HG03045 (cell line): ENCODE measurements at regions not wholly inside any gene's neighbourhood (a gene's known extent, or its start where the extent isn't known, plus 50 kb on each side); places are given as distances from the start of the nearest gene placed in this dataset.

Experiments
- ATAC-seq: cut with Tn5 transposase; IDR thresholded peaks from one replicate; pipeline ENCODE4 v1.9.1; 2021; ENCODE audit warnings: mild to moderate bottlenecking, moderate library complexity; ENCODE audit not compliant: unreplicated experiment

GRCh38 chr1:168913711-168914463 lies 184.9 kb upstream of the DPT start:
- ATAC-seq = no peak

GRCh38 chr1:168917309-168917708 lies 188.3 kb upstream of the DPT start:
- ATAC-seq = no peak

GRCh38 chr1:168917796-168918195 lies 188.7 kb upstream of the ATP1B1 start:
- ATAC-seq = no peak

- no peak for ATAC-seq
These were observed 187.4 kb upstream of the ATP1B1 start for GRCh38 chr1:168918860-168919741.

- no peak for ATAC-seq
These were observed 185.9 kb upstream of the ATP1B1 start for GRCh38 chr1:168920456-168921094.

GRCh38 chr1:168921629-168922028 lies 184.9 kb upstream of the ATP1B1 start:
- ATAC-seq = peak; percentile 65

GRCh38 chr1:168923521-168924136 lies 182.9 kb upstream of the ATP1B1 start:
- no peak for ATAC-seq

GRCh38 chr1:168924976-168925375 lies 181.5 kb upstream of the ATP1B1 start:
- no peak for ATAC-seq

GRCh38 chr1:168926236-168926635 lies 180.3 kb upstream of the ATP1B1 start:
- no peak for ATAC-seq

- ATAC-seq = no peak
These were observed 174.0 kb upstream of the ATP1B1 start for GRCh38 chr1:168932539-168932938.

- no peak for ATAC-seq
These were observed 173.2 kb upstream of the ATP1B1 start for GRCh38 chr1:168933141-168933805.

GRCh38 chr1:168939110-168939946 lies 167.2 kb upstream of the ATP1B1 start:
- ATAC-seq = no peak

- ATAC-seq = no peak
These were observed 166.6 kb upstream of the ATP1B1 start for GRCh38 chr1:168939947-168940223.

- no peak for ATAC-seq
These were observed 164.8 kb upstream of the ATP1B1 start for GRCh38 chr1:168941640-168942039.

- no peak for ATAC-seq
These were observed 164.3 kb upstream of the ATP1B1 start for GRCh38 chr1:168942165-168942564.

- ATAC-seq = no peak
These were observed 160.6 kb upstream of the ATP1B1 start for GRCh38 chr1:168945870-168946269.

- no peak for ATAC-seq
These were observed 159.4 kb upstream of the ATP1B1 start for GRCh38 chr1:168947041-168947440.

GRCh38 chr1:168949672-168950071 lies 156.8 kb upstream of the ATP1B1 start:
- ATAC-seq = no peak

- no peak for ATAC-seq
These were observed 148.7 kb upstream of the ATP1B1 start for GRCh38 chr1:168957818-168958217.
